EL (cell line): ENCODE measurements at regions not wholly inside any gene's neighbourhood (a gene's known extent, or its start where the extent isn't known, plus 50 kb on each side); places are given as distances from the start of the nearest gene placed in this dataset.

Experiments used
- DNase-seq: peaks from one replicate; pipeline ENCODE4 v3.0.0-alpha.2; 2016

GRCh38 chr18:40011201-40011600 lies 1943.8 kb upstream of the PIK3C3 start:
- no peak for DNase-seq

DNA sequence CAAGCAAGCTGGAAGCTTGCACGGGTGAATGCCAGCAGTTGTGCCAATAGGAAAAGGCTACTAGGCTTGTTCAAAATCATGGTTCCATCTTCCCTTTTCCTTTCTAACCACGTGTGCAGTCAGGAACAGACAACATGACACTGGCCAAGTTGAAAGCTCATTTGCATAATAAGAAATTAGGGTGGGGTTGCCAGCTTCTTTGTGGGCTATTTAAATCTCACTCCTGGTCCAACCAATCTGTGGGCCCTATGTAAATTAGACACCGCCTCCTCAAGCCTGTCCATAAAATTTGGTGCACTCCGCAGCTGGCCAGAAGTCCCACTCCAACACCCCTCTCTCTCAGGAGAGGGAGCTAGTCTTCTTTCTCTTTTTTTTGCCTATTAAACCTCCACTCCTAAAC lies 1948.4 kb upstream of the PIK3C3 start:
- no peak for DNase-seq

DNA sequence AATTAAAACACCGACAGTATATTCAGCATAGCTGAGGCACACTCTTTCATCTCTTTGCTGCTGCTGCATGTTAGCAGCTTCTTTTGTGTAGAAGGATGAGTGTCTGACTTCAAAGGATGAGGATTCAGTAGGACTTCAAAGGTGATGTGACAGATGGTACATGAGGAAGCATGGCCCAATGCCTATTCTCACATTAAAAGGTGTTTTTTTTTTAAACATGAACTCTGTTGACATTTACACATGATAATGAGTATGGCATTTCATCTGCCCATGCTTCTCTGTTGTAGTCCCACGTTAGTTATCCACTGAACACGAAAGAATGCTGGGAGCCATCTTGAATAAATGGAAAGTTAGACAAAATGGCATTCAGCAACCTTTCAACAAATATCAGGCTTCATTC lies 1950.8 kb upstream of the PIK3C3 start:
- no peak for DNase-seq

GRCh38 chr18:39998317-39998716 lies 1956.7 kb upstream of the PIK3C3 start:
- no peak for DNase-seq

GRCh38 chr18:39994498-39994897 lies 1960.5 kb upstream of the PIK3C3 start:
- DNase-seq: no peak

DNA sequence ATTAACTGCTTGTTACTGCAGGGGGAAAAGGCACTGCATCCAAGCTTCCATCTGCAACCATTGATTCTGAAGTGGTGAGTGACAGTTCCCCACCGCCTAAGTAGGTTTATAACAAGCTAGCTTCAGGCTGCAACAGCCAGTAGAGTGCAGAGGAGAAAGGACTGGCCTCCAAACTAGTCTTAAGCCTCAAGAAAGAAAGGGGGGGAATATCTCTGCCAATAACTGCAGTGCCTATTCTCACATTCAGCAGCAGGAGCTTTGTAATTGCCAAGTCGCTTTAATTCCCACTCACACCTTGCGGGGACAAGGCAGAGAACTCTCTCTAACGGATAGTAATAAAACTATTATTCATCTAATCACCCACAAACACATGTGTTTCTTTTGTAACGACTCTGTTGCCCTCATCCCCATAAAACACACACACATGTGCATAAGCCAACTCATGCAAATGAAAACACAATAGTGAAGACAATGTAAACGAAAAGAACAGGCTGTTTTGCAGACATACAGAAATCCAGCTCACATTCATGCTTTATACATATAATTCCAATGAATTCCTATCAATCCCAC lies 1963.3 kb upstream of the PIK3C3 start:
- DNase-seq: no peak

GRCh38 chr18:39990540-39990939 lies 1964.5 kb upstream of the PIK3C3 start:
- DNase-seq: no peak

DNA sequence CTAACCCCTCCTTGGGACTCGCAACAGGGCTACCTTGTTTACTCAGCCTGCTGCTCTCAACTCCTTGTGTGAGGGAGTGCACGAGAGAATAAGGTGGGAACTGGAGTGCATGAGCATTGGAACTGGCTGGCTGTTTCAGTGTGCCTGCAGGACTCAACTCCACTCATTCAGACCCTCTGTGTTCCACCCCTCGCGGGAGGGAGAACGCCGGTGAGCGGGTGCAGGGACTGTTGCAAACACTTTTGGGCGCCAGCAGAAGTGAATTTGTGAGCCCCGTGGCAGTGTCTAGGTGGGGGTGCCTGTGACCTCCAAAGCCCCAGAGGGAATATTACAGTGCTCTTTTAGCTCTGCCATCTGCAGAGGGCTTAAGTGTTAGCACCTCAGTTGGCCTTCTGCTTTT lies 1978.3 kb upstream of the PIK3C3 start:
- DNase-seq: no peak

DNA sequence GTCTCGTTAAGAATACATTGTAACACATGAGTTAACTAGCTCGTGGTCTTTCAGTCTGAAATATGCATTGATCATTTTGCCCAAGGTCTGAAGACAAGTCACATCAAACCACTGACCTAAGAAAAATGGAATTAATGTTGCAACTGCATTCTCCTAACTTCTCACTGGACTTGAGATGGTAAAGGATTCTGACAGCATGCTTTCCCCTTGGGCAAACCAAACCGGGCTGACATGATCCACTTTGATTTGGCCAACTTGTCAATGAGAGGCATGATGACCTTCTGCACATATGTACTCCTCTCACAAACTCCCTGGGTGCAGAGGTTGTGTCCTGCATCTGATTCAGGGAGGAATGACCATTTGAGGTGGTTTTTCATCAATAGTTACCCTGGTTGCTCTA lies 1982.5 kb upstream of the PIK3C3 start:
- no peak for DNase-seq

DNA sequence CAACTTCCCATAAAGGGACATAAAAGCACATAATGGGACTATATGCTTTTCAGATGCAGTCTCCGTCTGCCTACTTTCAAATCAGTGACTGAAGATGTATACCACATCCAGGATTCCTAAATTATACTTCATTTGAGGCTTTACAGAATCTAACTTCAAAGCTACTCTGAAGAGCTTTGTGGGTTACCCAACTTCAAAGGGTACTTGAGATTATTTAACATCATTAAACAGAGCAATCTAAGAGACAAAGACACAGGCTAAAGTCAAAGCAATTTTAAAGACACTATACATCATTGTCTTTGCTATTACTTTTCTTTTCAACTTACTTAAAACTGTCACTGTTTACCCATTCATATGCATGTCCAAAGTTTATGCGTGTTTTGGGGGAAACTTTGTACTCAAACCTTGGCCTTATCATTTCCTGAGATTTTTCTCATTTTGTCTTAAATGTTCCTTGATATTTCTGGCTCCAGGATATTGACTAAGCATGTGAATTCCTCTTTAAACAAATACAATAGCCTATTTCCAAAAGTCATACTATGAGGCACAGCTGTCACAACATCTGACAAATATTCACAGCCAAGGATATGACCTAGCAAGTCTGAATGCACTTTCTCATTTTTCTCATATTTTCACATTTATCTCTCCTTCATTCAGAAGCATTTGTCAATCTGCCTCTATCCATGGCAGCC lies 1985.1 kb upstream of the PIK3C3 start:
- no peak for DNase-seq

GRCh38 chr18:39966275-39966674 lies 1988.8 kb upstream of the PIK3C3 start:
- no peak for DNase-seq

- DNase-seq: no peak
Observed at GRCh38 chr18:39962546-39962945, 1992.5 kb upstream of the PIK3C3 start.

DNA sequence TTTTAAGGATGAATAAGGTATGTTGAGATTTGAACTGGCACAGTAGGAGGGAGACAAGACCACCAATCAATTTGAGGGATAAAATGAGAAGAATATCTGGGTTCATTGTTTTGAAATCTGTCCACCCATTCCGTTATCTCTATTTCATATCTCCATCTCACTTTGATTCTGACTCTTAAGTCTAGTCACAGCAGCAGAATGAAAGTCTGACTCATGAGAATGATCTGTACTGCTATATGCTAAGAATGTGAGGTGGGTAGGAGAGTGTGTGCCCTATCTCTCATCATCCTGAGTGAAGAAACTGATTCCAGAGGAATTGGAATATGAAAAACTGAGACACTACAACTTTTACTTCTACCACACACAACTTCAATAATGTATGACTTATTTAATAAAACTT lies 1994.5 kb upstream of the PIK3C3 start:
- DNase-seq: no peak

DNA sequence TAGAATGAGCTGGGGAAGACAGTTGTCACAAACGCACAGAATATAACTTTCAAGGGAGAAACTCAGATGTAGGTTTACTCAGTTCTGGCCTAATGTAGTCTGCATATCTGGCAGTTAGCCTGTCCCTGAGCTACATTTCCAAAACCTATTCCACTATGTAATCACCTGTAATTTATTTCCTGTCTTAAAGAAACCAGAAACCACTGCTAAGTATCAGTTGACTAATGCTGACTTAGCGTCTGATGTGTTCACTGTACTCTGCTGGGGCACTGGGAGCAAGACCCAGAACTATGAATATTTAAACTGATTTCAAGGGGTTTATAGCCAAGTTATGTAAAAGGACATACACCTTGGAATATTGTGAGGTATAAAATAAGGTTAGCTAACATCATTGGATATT lies 1995.2 kb upstream of the PIK3C3 start:
- no peak for DNase-seq

GRCh38 chr18:39958876-39959275 lies 1996.2 kb upstream of the PIK3C3 start:
- no peak for DNase-seq

DNA sequence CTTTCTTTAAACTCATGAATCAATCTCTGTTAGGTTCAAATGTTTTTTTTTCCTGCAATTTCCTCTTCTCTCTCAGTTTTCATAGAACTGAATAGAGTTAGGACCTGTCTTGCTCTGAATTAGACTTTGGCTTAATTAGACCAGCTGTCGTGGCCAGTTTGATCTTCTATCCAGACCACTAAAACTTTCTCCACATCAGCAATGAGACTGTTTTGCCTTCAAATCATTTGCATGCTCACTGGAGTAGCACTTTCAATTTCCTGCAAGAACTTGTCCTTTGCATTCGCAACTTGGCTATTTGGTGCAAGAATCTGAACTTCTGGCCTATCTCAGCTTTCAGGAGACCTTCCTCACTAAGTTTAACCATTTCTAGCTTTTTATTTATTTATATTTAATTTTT lies 2002.2 kb upstream of the PIK3C3 start:
- DNase-seq: no peak

- no peak for DNase-seq
Observed at GRCh38 chr18:39951142-39951720, 2003.8 kb upstream of the PIK3C3 start.

GRCh38 chr18:39946623-39947061 lies 2008.4 kb upstream of the PIK3C3 start:
- peak; percentile 3 for DNase-seq

GRCh38 chr18:39945076-39945475 lies 2010.0 kb upstream of the PIK3C3 start:
- DNase-seq: no peak

- DNase-seq: no peak
Observed at GRCh38 chr18:39942702-39943101, 2012.3 kb upstream of the PIK3C3 start.

DNA sequence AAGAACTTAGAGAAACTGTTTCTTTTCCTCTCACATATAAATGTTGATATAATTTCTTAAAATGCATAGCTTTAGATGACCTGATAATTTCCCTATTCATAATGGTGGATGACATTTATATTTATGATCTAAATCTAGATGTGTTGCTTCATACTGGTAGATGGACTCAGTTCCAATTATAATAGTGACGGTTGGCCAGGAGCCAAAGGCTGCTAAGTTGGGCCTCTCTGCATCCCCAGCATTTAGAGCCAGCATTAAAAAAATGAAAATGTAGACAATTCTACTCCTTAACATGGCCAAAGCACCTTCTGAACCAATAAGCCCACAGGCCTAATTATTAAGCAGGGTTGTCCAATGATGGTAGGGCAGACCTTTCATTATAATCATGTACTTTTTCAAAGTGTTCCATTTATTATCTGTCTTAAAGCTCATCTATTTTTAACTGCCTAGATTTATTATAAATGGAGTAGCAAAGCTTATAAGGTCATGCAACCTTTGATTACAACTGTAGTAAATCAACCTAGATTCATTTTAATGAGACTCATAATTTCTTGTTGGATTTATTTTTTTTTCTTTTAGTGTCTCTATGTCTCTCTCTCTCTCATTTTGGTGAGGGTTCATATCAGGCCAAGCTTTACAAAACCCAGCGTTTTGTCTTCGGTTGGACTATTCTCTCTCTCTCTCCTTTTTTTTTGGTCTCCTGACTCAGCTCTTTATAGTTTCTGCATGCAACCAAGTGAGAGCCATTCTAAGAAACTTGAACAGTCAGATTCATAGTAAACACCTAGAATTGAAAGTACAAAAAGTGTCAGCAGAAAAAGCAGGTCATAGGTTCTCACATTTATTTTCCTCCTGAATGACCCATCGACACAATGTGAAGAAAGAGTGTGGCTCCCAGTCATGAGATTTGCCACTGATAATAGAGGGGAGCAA lies 2016.1 kb upstream of the PIK3C3 start:
- no peak for DNase-seq

- no peak for DNase-seq
Observed at GRCh38 chr18:39935598-39935997, 2019.4 kb upstream of the PIK3C3 start.

DNA sequence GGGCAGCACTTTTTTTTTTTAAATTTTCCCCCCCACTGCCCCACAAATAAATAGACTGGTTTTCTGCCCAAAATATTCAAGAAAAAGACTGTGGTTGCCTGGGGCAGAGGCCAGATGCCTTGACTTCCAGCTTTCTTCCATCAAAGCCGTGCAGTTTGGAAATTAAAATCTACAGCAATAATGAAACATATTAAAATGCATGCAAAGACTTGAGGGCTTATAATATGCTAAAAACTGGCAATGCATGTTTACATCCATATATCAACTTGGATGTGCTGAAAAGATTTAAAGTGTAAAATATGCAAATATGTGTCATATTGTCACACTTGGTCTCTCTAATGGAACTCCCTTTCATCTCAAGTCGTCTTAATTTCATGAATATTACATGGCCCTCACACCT lies 2036.2 kb upstream of the PIK3C3 start:
- no peak for DNase-seq
